ENCODE measurements at regions not wholly inside any gene's neighbourhood (a gene's known extent, or its start where the extent isn't known, plus 50 kb on each side); places are given as distances from the start of the nearest gene placed in this dataset.

DNA sequence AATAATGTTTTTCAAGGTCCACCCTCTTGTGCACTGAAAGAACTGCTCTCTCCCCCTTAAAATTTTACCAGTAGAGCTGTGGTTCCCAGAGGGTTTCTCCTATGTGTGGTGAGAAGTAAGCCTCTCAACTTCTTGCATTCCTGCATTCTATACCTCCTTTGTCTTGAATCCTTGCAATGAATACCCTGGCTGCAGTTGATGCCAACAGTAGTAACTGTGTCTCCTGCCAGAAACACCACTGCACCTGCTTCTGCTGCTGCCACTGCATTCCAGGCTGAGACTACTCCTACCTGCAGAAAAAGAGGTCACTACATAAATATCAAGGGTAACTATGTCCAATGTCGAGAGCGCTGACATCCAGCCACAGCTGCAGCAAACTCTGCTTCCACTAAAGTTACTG, 203.7 kb downstream of the TMEM167A start:
- TF ChIP-seq, protein P1, sequence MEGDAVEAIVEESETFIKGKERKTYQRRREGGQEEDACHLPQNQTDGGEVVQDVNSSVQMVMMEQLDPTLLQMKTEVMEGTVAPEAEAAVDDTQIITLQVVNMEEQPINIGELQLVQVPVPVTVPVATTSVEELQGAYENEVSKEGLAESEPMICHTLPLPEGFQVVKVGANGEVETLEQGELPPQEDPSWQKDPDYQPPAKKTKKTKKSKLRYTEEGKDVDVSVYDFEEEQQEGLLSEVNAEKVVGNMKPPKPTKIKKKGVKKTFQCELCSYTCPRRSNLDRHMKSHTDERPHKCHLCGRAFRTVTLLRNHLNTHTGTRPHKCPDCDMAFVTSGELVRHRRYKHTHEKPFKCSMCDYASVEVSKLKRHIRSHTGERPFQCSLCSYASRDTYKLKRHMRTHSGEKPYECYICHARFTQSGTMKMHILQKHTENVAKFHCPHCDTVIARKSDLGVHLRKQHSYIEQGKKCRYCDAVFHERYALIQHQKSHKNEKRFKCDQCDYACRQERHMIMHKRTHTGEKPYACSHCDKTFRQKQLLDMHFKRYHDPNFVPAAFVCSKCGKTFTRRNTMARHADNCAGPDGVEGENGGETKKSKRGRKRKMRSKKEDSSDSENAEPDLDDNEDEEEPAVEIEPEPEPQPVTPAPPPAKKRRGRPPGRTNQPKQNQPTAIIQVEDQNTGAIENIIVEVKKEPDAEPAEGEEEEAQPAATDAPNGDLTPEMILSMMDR (IDR thresholded peaks at IDR 0.05; ENCODE audit: borderline replicate concordance, extremely low read depth, low read length, poor library complexity, severe bottlenecking): no peak
- TF ChIP-seq EZH2 (IDR thresholded peaks at IDR 0.05; ENCODE audit: borderline replicate concordance, low read depth, low read length, severe bottlenecking): no peak

All from DND-41 (cell line).